Mesothelial cell of epicardium (in vitro differentiated cells): ENCODE measurements at regions not wholly inside any gene's neighbourhood (a gene's known extent, or its start where the extent isn't known, plus 50 kb on each side); places are given as distances from the start of the nearest gene placed in this dataset.

ENCODE experiments used
- DNase-seq, 2 experiments: peaks; one replicate each; pipeline ENCODE4 v3.0.0; 2021; ENCODE audit warnings: low spot score in 2 of 2; ENCODE audit not compliant: unreplicated experiment in 2 of 2
- H3K27ac Mint-ChIP-seq: 2 replicates; pipeline ENCODE4 v1.8.0; 2021; ENCODE audit warnings: mixed read lengths
- H3K27me3 Mint-ChIP-seq: 2 replicates; pipeline ENCODE4 v1.8.0; 2021; ENCODE audit warnings: low read depth, mixed read lengths
- H3K36me3 Mint-ChIP-seq: 2 replicates; pipeline ENCODE4 v1.8.0; 2021; ENCODE audit warnings: mixed read lengths
- H3K4me1 Mint-ChIP-seq: 2 replicates; pipeline ENCODE4 v1.8.0; 2021; ENCODE audit warnings: mixed read lengths
- H3K4me3 Mint-ChIP-seq: 2 replicates; pipeline ENCODE4 v1.8.0; 2021; ENCODE audit warnings: mild to moderate bottlenecking, moderate library complexity, mixed read lengths
- H3K9me3 Mint-ChIP-seq: 2 replicates; pipeline ENCODE4 v1.8.0; 2021; ENCODE audit warnings: mixed read lengths
- CTCF ChIP-seq: fragments of 200-600 bp; sonication (generic); IDR thresholded peaks from one replicate; pipeline ENCODE4 v1.5.0; 2021; ENCODE audit warnings: antibody characterized with exemption; ENCODE audit not compliant: unreplicated experiment

- no peak overlapping the region for H3K27ac Mint-ChIP-seq
- H3K9me3 Mint-ChIP-seq: peaks cover 6% of the 10 kb centered on the region
- no peak for DNase-seq
- no peaks in the 10 kb centered on the region for H3K36me3 Mint-ChIP-seq
- no peak for TF ChIP-seq CTCF
- H3K27me3 Mint-ChIP-seq: no peaks in the 10 kb centered on the region
- H3K4me3 Mint-ChIP-seq: no peak overlapping the region
- H3K4me1 Mint-ChIP-seq: peaks cover 3% of the 10 kb centered on the region
Measured at GRCh38 chr7:121521711-121522400, 125.7 kb upstream of the FAM3C start.

DNA sequence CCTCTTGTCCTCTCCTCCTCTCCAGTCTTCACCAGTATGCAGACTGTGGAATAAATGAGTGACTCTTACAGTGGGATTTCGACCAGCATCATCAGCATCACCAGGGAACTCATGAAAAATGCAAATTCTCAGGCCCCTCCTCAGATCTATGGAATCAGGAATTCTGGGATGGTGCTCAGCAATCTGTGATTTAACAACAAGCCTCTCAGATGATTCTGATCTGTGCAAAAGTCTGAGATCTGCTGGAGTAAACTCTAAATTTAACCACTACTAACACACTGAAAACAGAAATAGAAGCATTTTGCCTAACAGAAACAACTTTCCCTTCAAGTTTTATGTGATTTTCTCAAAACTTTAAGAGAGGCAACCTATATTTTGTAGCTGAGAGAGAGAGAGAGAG lies 124.8 kb upstream of the FAM3C start:
- Mint-ChIP-seq H3K27me3 (no peaks in the 10 kb centered on the region), H3K4me1 (peaks cover 3% of the 10 kb centered on the region)
- no peak for TF ChIP-seq CTCF

GRCh38 chr7:121519548-121520521 lies 123.7 kb upstream of the FAM3C start:
- TF ChIP-seq CTCF: no peak
- no peak for DNase-seq
- H3K27me3 Mint-ChIP-seq: no peaks in the 10 kb centered on the region
- no peaks in the 10 kb centered on the region for H3K36me3 Mint-ChIP-seq
- no peak overlapping the region for H3K27ac Mint-ChIP-seq
- H3K4me3 Mint-ChIP-seq: no peak overlapping the region
- H3K4me1 Mint-ChIP-seq: no peaks in the 10 kb centered on the region
- H3K9me3 Mint-ChIP-seq: peaks cover 6% of the 10 kb centered on the region

More for the DNA sequence above, 124.8 kb upstream of the FAM3C start:
- no peak for DNase-seq
- Mint-ChIP-seq H3K9me3 (peaks cover 6% of the 10 kb centered on the region), H3K36me3 (no peaks in the 10 kb centered on the region), H3K27ac (no peak overlapping the region), H3K4me3 (no peak overlapping the region)

DNA sequence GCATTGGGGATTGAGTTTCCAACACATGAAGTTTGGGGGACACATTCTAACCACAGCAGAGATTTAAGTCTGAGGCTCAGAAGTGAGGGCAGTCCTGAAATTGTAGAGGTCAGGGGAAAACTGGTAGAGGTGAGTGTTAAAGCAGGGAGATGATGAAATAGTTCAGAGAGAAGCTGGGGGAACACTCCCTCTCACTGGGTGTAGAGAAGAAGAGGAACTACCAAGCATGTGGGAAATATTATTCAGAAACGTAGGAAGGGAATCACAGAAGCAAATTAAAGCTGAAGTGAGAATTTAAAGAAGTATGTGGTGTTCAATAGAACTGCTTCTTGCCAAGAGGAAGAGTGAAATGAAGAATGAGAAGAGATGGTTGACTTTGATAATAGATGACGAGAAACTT lies 121.5 kb upstream of the FAM3C start:
- TF ChIP-seq CTCF: no peak
- DNase-seq: no peak
- Mint-ChIP-seq H3K4me3 (no peak overlapping the region), H3K36me3 (no peaks in the 10 kb centered on the region), H3K4me1 (no peaks in the 10 kb centered on the region), H3K27me3 (no peaks in the 10 kb centered on the region), H3K9me3 (peaks cover 11% of the 10 kb centered on the region), H3K27ac (no peak overlapping the region)

GRCh38 chr7:121516821-121517220 lies 120.7 kb upstream of the FAM3C start:
- H3K36me3 Mint-ChIP-seq: no peaks in the 10 kb centered on the region
- H3K4me3 Mint-ChIP-seq: no peak overlapping the region
- H3K4me1 Mint-ChIP-seq: no peaks in the 10 kb centered on the region
- no peak overlapping the region for H3K27ac Mint-ChIP-seq
- H3K9me3 Mint-ChIP-seq: peaks cover 14% of the 10 kb centered on the region
- TF ChIP-seq CTCF: no peak
- no peaks in the 10 kb centered on the region for H3K27me3 Mint-ChIP-seq
- no peak for DNase-seq
